BE2C (cell line): ENCODE measurements at regions not wholly inside any gene's neighbourhood (a gene's known extent, or its start where the extent isn't known, plus 50 kb on each side); places are given as distances from the start of the nearest gene placed in this dataset.

Experiments
- DNase-seq: peaks from one replicate; pipeline ENCODE4 v3.0.0-alpha.2; 2020
- H3K27me3 ChIP-seq: fragments of 250-450 bp; sonication (Bioruptor Pico); 2 replicates; pipeline ENCODE4 v1.5.1; 2020; ENCODE audit warnings: mild to moderate bottlenecking
- H3K36me3 ChIP-seq: fragments of 250-450 bp; sonication (Bioruptor Pico); 2 replicates; pipeline ENCODE4 v1.5.1; 2020; ENCODE audit warnings: mild to moderate bottlenecking
- H3K4me1 ChIP-seq: fragments of 250-450 bp; sonication (Bioruptor Pico); 2 replicates; pipeline ENCODE4 v1.5.1; 2020
- H3K4me3 ChIP-seq: 2 replicates; pipeline ENCODE4 v1.5.1; 2011; ENCODE audit warnings: low read depth, low read length
- H3K9me3 ChIP-seq: fragments of 250-450 bp; sonication (Bioruptor Pico); 2 replicates; pipeline ENCODE4 v1.5.1; 2020
- TF ChIP-seq, protein P1 (sequence below): IDR thresholded peaks from 2 replicates; pipeline ENCODE4 v1.5.1; 2012; ENCODE audit warnings: mild to moderate bottlenecking, low read depth, low read length

DNA sequence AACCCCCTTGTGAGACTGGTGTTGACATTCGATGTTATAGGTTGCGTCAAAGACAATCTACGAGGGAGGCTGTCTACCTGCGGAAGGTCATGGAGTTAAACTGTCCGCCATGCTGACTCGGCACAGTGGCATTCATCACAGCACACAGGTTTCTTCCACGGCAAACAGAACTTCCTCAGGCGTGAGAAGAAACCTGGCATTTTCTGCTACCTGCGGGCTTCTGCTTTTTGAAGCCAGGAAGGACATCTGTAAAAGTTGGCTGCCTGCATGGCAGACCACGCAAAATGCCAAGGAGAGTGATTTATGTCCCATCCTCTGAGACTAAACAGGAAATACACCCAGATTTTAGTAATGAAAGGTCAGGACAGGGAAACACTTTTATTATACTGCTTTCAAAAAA lies 809.8 kb upstream of the NUDT12 start:
- no peaks in the 10 kb centered on the region for H3K27me3 ChIP-seq
- H3K9me3 ChIP-seq = no peaks in the 10 kb centered on the region
- no peaks in the 10 kb centered on the region for H3K4me1 ChIP-seq
- H3K36me3 ChIP-seq = no peaks in the 10 kb centered on the region
- TF ChIP-seq, protein P1, sequence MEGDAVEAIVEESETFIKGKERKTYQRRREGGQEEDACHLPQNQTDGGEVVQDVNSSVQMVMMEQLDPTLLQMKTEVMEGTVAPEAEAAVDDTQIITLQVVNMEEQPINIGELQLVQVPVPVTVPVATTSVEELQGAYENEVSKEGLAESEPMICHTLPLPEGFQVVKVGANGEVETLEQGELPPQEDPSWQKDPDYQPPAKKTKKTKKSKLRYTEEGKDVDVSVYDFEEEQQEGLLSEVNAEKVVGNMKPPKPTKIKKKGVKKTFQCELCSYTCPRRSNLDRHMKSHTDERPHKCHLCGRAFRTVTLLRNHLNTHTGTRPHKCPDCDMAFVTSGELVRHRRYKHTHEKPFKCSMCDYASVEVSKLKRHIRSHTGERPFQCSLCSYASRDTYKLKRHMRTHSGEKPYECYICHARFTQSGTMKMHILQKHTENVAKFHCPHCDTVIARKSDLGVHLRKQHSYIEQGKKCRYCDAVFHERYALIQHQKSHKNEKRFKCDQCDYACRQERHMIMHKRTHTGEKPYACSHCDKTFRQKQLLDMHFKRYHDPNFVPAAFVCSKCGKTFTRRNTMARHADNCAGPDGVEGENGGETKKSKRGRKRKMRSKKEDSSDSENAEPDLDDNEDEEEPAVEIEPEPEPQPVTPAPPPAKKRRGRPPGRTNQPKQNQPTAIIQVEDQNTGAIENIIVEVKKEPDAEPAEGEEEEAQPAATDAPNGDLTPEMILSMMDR = no peak
- no peak for DNase-seq
- H3K4me3 ChIP-seq = no peak overlapping the region

DNA sequence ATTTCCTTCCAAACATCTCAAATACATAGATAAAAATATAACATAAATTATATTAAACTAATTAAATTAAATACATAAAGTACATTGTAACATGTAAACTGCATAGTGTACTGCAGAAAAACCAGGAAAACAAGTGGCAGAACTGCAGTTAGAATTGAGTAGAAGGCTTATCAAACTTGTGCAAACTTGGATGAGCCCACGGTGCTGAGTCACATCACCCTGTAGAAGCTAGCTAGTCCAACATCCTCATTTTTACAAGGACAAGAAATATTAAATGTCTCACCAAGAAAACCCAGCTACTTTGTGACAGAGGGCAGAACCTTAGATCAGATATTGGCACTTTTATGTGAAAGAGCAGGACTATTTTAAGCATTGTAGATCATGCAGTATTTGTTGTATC lies 807.9 kb upstream of the NUDT12 start:
- no peaks in the 10 kb centered on the region for H3K36me3 ChIP-seq
- no peaks in the 10 kb centered on the region for H3K4me1 ChIP-seq
- no peak for DNase-seq
- H3K9me3 ChIP-seq = no peaks in the 10 kb centered on the region
- no peak overlapping the region for H3K4me3 ChIP-seq
- TF ChIP-seq, protein P1 = no peak
- no peaks in the 10 kb centered on the region for H3K27me3 ChIP-seq

DNA sequence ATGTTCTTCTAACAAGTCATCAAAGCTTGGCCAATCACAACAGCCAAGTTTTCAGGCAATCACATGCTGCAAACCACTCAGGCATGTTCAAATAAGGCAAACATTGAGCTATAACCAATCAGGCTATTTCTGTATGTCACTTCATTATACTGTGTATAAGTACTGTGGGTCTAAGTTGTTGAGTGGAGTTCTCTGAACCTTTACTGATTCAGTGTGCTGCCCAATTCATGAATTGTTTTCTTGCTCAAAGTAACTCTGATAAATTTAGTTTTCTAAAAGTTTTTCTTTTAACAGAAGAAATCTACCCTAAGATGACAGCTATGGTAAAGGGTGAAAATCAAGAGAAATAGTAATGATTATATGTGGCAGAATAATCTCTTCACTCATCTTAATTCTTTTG lies 805.4 kb upstream of the NUDT12 start:
- H3K4me3 ChIP-seq = no peak overlapping the region
- TF ChIP-seq, protein P1 = no peak
- H3K4me1 ChIP-seq = no peaks in the 10 kb centered on the region; the same call in 1 of the 2 replicates
- no peaks in the 10 kb centered on the region for H3K36me3 ChIP-seq
- no peaks in the 10 kb centered on the region for H3K9me3 ChIP-seq
- H3K27me3 ChIP-seq = no peaks in the 10 kb centered on the region
- DNase-seq = no peak

DNA sequence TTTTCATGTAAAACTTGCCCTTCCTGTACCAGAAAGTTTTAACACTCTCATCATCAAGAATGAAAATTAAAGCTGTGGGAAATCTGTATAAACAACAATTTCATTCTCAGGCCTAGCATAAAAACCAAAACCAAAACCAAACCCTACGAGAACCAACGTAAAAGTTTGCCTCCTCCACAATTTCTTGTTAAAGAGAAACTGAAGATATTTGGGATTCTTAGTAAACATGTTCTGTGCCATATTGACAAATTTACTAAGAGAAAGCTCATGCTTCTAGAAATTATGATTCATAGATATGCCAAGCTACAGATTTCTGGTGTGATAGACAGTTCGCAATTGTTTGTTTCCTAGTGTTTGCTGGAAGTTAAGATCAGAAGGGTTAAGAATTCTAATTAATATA lies 801.0 kb upstream of the NUDT12 start:
- no peaks in the 10 kb centered on the region for H3K27me3 ChIP-seq
- H3K9me3 ChIP-seq = no peaks in the 10 kb centered on the region
- DNase-seq = no peak
- TF ChIP-seq, protein P1 = no peak
- peaks cover 4% of the 10 kb centered on the region for H3K4me1 ChIP-seq
- H3K36me3 ChIP-seq = no peaks in the 10 kb centered on the region
- no peak overlapping the region for H3K4me3 ChIP-seq

DNA sequence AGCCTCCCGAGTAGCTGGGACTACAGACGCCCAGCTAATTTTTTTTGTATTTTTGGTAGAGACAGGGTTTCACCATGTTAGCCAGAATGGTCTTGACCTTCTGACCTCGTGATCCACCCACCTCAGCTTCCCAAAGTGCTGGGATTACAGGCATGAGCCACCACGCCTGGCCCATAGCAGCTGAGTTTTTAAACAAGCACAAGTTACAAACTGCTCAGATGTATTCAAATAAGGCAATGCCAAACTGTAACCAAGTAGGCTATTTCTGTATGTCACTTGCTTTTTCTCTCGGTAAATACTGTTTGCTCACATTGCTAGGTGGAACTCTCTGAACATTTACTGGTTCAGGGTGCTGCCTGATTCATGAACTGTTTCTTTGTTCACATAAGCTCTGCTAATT lies 799.3 kb upstream of the NUDT12 start:
- Histone ChIP-seq H3K36me3 (no peaks in the 10 kb centered on the region), H3K27me3 (no peaks in the 10 kb centered on the region), H3K4me1 (peaks cover 4% of the 10 kb centered on the region), H3K4me3 (no peak overlapping the region), H3K9me3 (no peaks in the 10 kb centered on the region)
- no peak for DNase-seq
- TF ChIP-seq, protein P1 = no peak

DNA sequence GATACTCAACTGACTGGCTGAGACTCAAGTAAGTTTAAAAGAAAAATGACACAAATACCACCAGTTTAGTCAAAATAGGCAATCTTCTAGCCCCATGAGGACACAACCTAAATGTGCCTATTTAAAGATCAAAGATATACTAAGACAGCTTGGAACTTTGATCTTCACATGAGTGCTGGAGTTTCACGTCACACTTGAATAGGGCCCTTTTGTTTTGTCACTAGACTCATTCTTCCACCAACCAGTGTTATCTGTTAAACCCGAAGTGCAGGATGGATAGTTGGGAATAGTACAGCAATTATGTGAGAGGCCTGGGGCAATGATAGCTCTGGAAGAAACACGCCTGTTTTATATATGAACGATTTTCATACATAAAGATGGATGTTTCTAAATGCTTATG lies 792.8 kb upstream of the NUDT12 start:
- Histone ChIP-seq H3K4me1 (peaks cover 3% of the 10 kb centered on the region; the same call in 1 of the 2 replicates), H3K27me3 (no peaks in the 10 kb centered on the region), H3K9me3 (no peaks in the 10 kb centered on the region), H3K4me3 (no peak overlapping the region), H3K36me3 (no peaks in the 10 kb centered on the region)
- TF ChIP-seq, protein P1 = no peak
- peak; percentile 18 for DNase-seq
